GM19397 (cell line): ENCODE measurements at regions not wholly inside any gene's neighbourhood (a gene's known extent, or its start where the extent isn't known, plus 50 kb on each side); places are given as distances from the start of the nearest gene placed in this dataset.
"Not testable (repeated sequence)": the region's sequence is repeated elsewhere in the genome, so short reads cannot be mapped to it uniquely, and the experiment has no call there.

ENCODE experiments used
- ATAC-seq: cut with Tn5 transposase; IDR thresholded peaks from one replicate; pipeline ENCODE4 v1.9.1; 2021; ENCODE audit warnings: mild to moderate bottlenecking, moderate library complexity; ENCODE audit not compliant: unreplicated experiment

DNA sequence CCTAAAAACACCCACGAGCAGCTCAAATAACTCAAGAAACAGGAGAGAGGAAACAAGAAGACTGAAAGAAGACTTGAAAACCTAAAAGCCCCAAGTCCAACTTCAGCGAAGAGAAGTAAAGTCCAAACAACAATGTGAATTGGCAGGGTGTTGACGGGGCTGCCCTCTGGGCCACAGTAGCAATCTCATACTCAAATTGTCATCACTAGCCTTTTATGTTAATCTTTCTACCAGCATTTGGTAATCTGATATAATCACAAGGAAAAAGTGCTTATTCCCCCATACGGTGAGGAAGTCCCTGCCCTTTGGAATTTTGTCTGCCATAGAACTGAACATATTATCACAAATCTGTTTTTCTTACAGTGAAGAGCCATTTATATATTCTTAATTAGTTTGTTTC is 51.5 kb upstream of the IFNE start:
- no peak for ATAC-seq

DNA sequence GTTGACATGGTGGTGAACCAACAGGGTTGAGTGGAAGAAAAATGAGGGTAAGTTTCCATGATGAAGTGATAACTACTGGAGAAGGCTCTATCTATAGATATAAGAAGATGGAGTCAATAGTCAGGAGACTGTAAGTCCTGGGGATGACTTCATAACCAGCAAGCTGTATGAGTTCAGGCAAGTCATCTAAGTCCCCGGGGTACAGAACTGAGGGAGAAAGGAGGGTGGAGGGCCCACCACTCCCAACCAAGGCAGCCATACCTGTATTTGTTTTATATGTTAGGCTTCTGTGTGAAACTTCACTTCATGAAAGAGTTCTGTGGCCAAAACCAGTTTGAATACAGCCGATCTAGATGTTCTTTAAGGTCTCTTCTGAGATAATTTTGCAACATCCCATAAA is 53.3 kb upstream of the IFNE start:
- no peak for ATAC-seq

DNA sequence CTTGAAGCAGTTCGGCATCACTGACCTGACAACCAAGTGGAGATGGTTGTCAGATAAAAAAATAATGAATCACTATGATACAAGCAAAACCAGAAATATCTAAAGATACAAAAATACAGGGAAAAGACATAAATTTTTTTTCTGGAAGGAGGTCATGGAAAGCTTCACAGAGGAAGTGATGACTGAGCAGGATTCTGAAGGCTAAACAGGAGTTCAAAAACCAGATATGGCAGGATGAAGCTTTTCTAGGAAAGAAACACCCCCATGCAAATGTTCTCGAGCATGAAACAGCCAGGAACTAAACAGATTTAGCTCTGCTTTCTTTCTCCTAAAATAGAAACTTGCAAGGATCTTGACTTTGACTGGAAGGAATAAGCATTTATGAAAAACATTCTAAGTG is 60.7 kb upstream of the IFNE start:
- ATAC-seq: no peak

DNA sequence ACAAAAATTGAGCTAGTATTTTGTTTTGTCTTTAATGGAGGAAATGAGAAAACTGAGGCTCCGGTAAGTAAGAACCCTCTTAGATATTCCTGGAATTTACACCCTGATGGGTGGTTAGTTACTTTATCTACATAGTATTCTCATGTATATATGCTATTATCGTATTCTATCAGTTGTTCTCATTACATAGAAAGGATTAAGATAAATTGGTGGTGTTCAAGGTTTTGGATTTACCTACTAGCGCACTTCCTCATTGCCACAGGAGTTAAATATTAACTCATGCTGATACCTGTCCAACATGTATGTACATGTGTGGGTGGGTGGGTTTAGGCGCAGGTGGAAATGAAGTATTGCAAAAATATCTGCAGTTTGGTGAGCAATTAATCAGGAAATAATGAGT is 61.1 kb upstream of the IFNE start:
- ATAC-seq: no peak

DNA sequence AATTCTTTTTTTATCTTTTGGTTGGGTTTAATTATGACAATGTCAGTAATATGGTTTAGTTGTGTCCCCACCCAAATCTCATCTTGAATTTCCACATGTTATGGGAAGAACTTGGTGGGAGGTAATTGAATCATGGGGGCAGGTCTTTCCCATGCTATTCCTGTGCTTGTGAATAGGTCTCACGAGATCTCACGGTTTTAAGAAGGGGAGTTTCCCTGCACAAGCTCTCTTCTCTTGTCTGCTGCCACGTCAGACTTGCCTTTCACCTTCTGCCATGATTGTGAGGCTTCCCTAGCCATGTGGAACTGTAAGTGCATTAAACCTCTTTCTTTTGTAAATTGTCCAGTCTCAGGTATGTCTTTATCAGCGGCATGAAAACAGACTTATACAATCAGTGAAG is 61.7 kb upstream of the IFNE start:
- not testable (repeated sequence) for ATAC-seq

DNA sequence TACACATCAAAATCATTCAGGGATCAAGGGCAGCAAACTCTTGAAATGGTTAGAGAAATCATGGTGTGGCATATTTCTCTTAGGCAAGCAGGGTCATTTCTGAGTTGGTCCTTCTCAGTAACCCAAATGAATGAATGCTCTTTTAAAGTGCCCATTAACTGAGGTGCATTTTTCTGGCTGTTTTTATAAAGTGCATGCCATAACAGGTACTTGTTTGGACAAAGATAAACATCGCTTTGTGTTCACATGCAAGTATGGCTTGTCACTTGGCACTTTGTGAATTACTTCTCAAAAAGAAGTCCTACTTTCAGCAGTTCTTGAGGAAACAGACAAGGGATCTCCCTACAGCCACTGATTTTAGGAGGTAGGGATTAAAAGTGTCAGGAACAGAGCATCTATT is 64.8 kb upstream of the IFNE start:
- ATAC-seq: no peak

DNA sequence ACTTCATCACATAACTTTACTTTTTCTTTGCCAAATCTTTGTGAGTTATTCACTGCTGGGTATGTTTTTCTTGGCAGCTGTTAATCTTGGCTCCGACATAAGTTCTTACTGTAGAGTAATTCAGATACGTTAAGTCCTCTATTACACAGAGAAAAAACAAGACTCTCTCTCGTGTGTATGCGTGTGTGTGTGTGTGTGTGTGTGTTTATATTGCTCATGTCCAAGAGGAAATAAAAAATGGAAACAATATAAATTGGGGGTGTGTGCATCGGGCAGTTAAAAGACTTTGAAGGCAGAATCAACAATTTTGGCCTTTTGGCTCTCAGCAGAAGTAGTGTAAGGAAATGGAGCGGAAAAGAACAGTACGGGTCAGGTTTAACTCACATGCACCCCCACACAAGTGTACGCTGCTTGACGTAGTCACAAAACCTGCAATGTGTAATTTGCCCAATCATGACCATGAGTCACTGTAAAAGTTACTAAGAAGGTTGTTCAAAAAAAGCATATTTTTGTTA is 67.2 kb upstream of the IFNE start:
- ATAC-seq: no peak

DNA sequence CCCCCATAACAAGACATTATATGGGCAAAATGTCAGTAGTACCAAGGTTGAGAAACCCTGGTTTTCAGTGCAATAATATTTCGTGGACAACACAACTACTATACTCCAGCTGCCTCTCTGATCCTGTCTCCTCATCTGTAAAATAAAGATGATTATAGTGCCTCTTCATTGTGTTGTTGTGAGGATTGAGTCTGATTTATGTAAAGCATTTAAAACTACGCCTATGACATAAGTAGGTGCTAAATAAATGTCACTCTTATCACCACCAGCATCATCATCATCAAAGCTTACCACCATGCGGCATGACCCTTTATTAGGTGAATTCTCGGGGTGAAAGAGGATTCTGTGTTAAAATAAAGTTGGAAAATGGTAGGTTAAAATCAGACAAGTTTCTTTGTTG is 67.8 kb upstream of the IFNE start:
- no peak for ATAC-seq

DNA sequence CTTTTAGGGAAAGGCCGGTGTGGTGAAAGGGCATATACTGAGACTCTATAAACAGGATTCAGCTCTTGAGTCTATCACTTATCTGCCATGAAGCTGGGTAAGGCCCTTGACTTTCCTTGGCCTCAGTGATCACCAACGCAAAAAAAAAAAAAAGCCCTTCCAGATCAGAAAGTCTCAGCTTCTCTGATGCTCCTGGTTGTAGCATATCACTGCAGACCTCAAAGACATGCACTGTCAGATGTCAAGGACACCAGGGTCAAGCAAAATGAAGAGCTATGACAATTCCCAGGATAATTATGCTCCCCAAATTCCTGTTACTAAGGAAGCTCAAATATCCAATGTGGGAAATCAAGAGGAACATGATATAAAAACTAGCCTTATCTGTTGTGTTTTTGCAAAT is 68.3 kb upstream of the IFNE start:
- ATAC-seq: no peak

DNA sequence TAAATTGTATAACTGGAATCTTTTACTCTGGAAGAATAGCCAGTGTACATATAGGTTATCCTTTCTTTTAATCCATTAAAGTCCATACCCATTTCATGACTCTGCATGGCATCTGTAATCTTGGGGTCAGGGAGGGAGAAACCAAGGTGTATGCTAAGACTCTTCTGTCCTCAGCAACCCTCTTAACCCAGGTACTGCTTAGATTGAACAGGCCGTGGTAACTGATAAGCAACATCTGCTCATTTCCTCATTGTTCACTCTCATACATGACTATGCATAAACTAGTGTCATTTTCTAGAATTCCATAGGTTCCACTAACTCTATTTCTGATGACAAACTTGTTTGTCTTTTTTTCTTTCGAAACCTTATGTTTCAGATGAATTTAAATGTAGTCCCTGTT is 69.3 kb upstream of the IFNE start:
- no peak for ATAC-seq

DNA sequence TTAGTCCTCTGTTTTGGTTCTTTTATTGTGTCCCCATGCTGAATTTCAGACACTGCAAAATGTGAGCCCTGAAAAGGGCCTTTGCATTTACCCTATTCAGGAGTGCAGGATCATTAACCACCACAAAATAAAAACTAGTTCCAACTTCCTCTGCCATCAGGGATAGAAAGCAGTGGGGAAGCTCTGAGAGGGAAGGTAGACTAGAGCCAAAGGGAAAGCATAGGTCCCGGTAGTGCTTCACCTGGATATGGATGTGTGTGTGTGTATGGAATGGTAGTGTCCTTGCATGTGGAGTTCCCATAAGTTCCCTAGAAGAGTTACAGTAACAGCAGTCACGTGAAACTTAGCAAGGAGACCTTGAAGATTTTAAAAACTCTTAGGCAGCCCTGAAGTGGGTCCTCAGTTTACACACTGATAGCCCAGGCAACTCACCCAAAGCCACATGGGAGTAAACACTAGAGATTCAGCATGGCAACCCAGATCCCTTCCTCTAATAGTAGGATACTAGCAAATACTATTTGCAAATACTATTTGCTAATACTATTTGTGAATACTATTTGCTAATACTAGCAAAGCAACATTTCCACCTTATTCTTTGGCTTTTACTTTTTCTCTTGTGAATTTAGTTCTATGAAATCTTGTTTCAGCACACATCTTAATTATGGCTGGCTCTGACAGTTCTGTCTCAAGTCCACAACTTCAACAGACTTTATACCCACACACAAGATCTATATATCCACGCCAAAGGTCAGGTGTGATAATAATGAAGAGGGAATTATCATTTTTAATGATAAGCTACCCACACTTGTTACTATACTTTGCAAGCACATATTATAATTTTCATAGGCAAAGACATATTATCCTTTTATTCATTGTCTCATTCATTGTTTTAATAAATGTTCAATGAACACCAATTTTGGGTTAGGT is 70.4 kb upstream of the IFNE start:
- no peak for ATAC-seq

DNA sequence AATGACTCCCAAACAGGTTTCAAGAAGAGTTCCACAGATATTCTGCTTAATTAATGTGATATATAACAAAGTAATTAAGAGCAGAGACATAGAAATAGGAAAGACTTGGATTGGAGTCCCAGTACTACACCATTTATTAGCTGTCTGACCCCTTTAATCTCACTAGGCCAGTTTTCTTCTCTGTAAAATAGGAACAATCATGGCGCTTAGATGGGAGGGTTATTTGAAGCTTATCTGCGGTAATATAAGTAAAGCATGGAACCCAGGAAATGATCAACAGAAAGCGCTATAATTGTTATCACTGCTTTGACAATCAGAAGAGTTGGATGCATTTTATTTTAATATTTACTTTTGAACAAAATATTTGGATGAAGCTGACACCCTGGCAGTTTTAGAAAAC is 71.3 kb upstream of the IFNE start:
- no peak for ATAC-seq

DNA sequence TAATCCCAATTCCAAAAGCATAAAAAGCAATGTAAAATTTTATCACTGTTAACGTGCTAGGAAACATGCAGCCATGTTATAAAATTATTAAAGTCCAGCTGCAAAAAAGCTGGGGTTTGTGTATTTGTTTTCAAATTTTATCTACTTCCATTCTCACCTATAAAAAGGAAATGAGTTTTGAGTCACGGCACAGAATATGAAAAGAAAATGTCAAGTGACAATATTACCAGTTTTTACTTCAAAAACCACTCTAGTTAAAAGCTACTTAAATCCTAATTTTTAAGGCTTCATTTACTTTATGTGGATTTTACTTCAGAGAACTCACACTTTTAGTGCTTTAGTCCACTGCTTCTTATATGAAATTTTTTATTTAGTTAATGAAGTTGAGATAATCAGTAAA is 72.7 kb upstream of the IFNE start:
- ATAC-seq: no peak

DNA sequence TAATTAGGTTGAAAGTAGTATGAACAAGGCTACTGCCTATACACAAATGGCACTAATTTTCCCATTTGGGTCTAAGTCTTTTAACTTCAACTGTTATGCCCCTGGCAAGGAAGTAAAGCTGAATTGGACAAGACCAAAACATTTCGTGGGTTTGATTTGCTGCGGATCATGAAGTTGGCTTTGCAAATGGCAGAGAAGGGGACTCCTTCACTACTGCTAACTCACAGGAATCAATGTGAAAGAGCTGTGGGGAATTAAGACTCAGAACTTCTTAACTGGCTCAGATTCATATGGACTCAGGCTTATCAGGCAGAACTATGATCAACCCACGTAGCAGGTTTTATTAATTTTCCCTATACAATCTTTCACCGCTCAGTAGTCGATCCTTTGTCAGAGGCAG is 73.8 kb upstream of the IFNE start:
- ATAC-seq: no peak

DNA sequence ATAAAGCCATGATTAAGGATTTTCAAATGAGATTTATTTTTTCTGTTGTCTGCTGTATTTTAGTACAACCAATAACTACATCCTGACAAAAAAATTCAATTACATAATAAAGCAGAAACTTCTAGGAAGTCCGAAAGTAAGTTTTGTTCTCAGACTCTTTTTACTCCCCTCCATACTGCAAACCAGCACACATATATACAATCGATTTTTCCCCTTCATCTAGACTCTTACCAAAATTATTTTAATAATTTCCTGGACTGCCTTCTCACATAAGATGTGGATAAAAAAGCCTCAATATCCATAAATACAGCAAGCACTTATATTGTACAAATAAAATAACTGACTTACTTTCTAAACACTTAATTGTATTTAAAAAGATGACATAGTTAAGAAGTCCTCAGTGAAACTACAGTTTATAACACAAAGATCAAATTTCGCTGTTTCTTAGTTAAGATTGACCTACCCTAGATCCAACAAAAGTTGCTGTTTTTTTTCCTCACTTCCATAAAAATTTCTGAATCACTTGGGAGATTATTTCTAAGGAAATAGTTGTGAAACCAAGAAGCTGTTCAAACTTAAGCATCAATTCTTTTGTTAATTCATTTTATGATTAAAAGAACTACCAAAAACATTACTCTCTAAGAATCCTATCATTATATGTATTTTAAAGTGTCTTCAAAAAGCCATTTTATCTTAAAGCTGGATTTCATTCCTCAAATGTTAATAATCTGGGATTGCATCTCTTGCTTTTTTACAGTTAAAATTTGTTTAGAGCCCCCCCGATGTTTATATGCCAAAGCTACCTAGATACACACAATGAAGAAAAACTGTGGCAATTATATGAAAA is 74.7 kb upstream of the IFNE start:
- ATAC-seq: no peak

DNA sequence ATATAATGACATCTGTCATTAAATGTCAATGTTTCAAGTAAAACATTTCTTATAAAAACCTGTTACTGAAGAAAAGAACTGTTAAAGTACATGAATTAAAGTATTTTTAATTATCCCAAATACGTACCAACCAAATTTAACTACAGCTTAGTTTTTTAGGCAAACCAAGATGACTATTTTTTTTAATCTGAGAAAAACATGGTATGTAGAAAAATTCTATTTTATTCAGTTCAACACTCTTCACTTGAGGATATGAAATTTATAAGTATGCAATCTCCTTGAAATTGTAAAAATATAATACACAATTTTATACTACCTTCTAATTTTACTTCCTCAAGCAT is 75.3 kb upstream of the IFNE start:
- no peak for ATAC-seq

DNA sequence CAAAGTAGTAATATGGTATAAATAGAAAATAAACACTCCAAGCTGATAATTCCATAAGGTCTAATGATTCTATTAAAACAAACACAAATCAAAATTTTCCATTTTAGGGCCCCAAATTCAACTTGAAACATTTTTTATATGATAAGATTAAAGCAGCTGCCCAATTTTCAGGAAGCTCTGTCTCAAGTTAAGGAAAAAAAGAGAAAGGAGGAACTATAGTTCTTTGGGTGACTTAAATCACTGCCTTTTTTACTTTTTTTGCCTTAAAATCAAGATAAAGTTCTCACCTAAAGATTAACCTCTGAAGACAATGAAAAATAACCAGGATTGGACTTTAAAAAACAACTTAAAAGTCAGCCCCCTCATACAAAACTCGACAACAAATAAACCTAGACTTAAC is 76.0 kb upstream of the IFNE start:
- no peak for ATAC-seq

DNA sequence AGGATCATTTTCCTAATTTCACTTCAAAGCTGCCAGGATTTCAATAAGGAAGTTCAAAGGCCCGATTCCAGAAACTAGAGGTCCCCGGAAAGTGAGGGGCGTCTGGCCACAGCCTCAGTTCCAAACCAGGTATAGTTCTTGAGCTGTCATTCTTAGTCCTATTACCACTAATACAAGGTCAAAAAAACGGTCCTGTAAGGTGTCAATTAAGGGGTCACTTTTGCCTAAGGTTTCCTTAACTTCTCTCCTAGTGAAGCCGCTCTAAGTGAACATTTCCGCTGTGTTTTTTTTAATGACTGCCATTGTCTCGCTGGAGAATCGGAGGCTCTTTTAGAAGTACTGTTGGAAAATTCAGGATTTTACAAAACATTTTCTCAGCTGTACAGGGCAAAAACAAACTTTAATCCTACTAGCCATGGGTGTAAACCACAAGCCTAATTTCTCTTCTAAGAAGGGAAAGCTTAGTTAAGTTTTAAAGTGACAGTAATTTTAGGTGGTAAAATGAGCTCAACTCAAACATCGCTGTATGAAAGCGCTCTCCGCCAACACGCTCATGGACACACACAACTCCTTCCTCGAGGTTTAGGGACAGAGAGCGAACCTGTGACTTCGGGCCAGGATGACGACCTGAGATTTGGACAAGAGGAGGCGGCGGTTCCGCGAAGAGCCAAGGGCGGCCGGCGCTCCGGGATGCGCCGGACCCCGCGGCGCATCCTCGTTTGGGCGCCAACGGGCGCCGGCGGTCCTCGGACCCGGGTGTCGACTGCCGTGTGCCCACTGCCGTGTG is 76.7 kb upstream of the IFNE start:
- peak; percentile 38 for ATAC-seq

DNA sequence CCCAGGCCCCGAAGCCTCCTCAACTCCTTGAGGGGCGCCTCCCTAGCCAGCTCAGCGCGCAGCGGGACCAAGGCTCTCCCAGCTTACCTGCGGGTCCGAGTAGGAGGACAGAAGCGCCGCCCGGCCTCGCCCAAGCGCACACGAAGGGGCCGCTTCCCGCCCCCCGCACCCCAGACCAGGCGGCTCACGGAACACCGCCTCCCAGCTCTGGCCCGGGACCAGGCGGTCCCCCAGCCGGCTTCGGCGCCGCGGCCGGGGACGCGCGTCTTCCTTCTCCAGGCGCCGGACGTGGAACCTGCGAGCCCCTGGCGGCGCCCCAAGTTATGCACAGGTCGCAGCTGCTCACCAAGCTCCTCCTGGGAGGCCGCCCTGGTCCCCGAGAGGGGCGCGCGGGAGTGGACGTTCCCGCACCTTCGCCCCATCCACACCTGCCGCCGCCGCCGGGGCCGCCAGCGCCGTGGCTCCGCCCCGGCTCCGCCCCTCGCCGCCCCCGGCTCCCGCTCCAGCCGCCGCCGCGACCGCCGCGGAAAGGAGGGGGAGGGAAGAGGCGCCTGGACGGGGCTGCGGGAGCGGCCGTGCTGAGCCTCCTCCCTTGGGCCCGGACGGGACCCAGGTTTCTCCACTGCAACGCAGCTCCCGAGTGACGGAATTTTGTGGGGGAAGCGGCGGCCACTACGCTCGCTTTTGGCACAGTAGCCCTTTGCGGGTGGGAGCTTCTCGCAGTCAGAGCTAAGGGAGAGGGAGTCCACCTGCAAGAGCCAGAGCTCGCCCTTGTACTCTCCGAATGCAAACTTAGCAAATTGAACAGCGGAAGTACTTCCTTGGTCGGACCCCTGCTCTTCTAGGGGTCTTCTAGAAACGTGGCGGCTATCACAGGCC is 77.5 kb upstream of the IFNE start:
- ATAC-seq: peak; percentile 82

DNA sequence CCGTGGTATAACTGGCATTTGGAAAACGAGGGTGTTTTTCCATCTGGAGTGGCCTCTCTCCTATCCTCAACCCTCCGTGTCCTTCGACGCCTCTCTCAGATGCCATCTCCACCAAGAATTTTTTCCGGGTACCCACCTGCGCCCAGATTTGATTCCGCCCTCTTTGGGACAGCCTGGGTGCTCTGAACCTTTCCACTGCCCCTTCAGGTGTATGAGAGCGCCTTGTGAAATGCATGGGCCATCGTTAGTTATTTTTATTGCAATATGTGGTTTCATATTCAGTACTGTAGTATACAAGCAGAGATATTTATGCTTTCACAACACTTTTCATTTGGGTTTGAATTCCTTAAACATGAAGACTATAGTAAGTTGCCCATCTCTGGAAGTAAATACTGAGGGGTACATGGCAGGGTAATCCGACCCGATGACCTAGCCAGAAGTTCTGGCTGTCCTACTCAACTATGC is 78.2 kb upstream of the IFNE start:
- no peak for ATAC-seq
